ENCODE measurements at regions not wholly inside any gene's neighbourhood (a gene's known extent, or its start where the extent isn't known, plus 50 kb on each side); places are given as distances from the start of the nearest gene placed in this dataset.

- FAIRE-seq, result peak; percentile 54
- no peaks in the 10 kb centered on the region for H4K20me1 ChIP-seq (replicated peaks; ENCODE audit: control insufficient read depth, extremely low read depth, insufficient read depth, low read length)
- DNase-seq (ENCODE audit: low read depth, low spot score), result no peak
- H3K79me2 ChIP-seq (ENCODE audit: control insufficient read depth, insufficient read depth, low read length), result no peaks in the 10 kb centered on the region
- H3K9me1 ChIP-seq (replicated peaks; ENCODE audit: control insufficient read depth, extremely low read depth, insufficient read depth, low read length), result no peaks in the 10 kb centered on the region
- no peak overlapping the region for H3K4me3 ChIP-seq (replicated peaks in 1 of 3; ENCODE audit: insufficient read depth in 1 of 3, low read depth in 1 of 3, low read length in 3 of 3)
- H3K27ac ChIP-seq (ENCODE audit: insufficient read depth, low read depth, low read length), result no peak overlapping the region
- no peak for TF ChIP-seq FOS (IDR thresholded peaks at IDR 0.05; ENCODE audit: borderline replicate concordance, insufficient read depth, low read length)
- dilution Hi-C loops (cut with MboI; ENCODE audit: extremely low pct_ligation_motif_present, low sequenced_read_pairs), result no loop called here
- H3K4me2 ChIP-seq (ENCODE audit: insufficient read depth, low read length), result no peak overlapping the region
- no peak overlapping the region for H3K9ac ChIP-seq (replicated peaks; ENCODE audit: extremely low read depth, insufficient read depth, low read length)
- H3K4me1 ChIP-seq (ENCODE audit: control insufficient read depth, extremely low read depth, insufficient read depth, low read length), result no peaks in the 10 kb centered on the region
- H2AFZ ChIP-seq (ENCODE audit: low read depth, low read length), result no peak overlapping the region
- CTCF ChIA-PET, result no interaction called here
- POLR2A ChIA-PET, result no interaction called here
- no TSS peak for BruUV-seq (replicated peaks)
- no peaks in the 10 kb centered on the region for H3K36me3 ChIP-seq (ENCODE audit: control insufficient read depth in 2 of 2, extremely low read depth in 1 of 2, insufficient read depth in 2 of 2, low read length in 2 of 2)
- no peaks in the 10 kb centered on the region for H3K27me3 ChIP-seq (ENCODE audit: control insufficient read depth in 2 of 2, insufficient read depth in 2 of 2, low read length in 2 of 2)
- H3K9me3 ChIP-seq (replicated peaks; ENCODE audit: control insufficient read depth, insufficient read depth, low read length), result no peaks in the 10 kb centered on the region
- intact Hi-C loops (cut with micrococcal nuclease), result no loop called here
Measured at GRCh38 chr2:138307099-138307498, 194.5 kb upstream of the SPOPL start.

DNA sequence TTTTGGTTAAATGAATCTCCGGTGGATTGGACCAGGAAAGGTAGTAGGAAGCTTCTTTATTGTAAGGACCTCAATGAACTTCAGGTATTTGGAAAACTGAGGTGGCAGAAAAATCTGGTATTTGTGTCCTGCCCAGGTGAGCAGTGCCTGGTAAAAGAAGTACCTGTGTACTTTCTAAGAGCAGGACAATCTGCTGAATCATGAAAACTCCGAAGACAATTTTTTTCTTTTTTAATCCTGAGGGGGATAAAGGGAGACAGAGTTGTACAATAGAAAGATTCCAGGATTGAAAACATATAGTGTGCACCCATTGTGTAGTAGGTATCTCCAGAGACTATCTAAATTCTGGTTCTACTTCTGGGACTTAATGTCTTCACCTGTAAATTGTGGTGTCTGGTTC lies 191.8 kb upstream of the SPOPL start:
- CTCF ChIA-PET, result no interaction called here
- Histone ChIP-seq H3K36me3 (ENCODE audit: control insufficient read depth in 2 of 2, extremely low read depth in 1 of 2, insufficient read depth in 2 of 2, low read length in 2 of 2) (no peaks in the 10 kb centered on the region), H3K4me2 (ENCODE audit: insufficient read depth, low read length) (no peak overlapping the region), H2AFZ (ENCODE audit: low read depth, low read length) (no peak overlapping the region), H3K27ac (ENCODE audit: insufficient read depth, low read depth, low read length) (no peak overlapping the region), H3K9ac (replicated peaks; ENCODE audit: extremely low read depth, insufficient read depth, low read length) (no peak overlapping the region), H3K9me3 (replicated peaks; ENCODE audit: control insufficient read depth, insufficient read depth, low read length) (no peaks in the 10 kb centered on the region), H3K27me3 (ENCODE audit: control insufficient read depth in 2 of 2, insufficient read depth in 2 of 2, low read length in 2 of 2) (no peaks in the 10 kb centered on the region), H3K4me3 (replicated peaks in 1 of 3; ENCODE audit: insufficient read depth in 1 of 3, low read depth in 1 of 3, low read length in 3 of 3) (no peak overlapping the region), H4K20me1 (replicated peaks; ENCODE audit: control insufficient read depth, extremely low read depth, insufficient read depth, low read length) (no peaks in the 10 kb centered on the region), H3K4me1 (ENCODE audit: control insufficient read depth, extremely low read depth, insufficient read depth, low read length) (no peaks in the 10 kb centered on the region), H3K9me1 (replicated peaks; ENCODE audit: control insufficient read depth, extremely low read depth, insufficient read depth, low read length) (no peaks in the 10 kb centered on the region), H3K79me2 (ENCODE audit: control insufficient read depth, insufficient read depth, low read length) (no peaks in the 10 kb centered on the region)
- TF ChIP-seq FOS (IDR thresholded peaks at IDR 0.05; ENCODE audit: borderline replicate concordance, insufficient read depth, low read length) (no peak), GATA2 (IDR thresholded peaks at IDR 0.05; ENCODE audit: insufficient read depth, insufficient read length, low read depth, low read length) (no peak), JUN (IDR thresholded peaks at IDR 0.05; ENCODE audit: borderline replicate concordance, insufficient read depth, insufficient read length, low read depth) (no peak), POLR2AphosphoS5 (IDR thresholded peaks at IDR 0.05; ENCODE audit: insufficient read depth, low read depth, low read length) (no peak), MYC (IDR thresholded peaks at IDR 0.05; ENCODE audit: low read depth, low read length) (no peak), EZH2 (IDR thresholded peaks at IDR 0.05; ENCODE audit: borderline replicate concordance, low read depth, low read length, severe bottlenecking) (no peak), POLR2A (IDR thresholded peaks at IDR 0.05; ENCODE audit: low read depth, low read length) (no peak)
- TF ChIP-seq, protein P1, sequence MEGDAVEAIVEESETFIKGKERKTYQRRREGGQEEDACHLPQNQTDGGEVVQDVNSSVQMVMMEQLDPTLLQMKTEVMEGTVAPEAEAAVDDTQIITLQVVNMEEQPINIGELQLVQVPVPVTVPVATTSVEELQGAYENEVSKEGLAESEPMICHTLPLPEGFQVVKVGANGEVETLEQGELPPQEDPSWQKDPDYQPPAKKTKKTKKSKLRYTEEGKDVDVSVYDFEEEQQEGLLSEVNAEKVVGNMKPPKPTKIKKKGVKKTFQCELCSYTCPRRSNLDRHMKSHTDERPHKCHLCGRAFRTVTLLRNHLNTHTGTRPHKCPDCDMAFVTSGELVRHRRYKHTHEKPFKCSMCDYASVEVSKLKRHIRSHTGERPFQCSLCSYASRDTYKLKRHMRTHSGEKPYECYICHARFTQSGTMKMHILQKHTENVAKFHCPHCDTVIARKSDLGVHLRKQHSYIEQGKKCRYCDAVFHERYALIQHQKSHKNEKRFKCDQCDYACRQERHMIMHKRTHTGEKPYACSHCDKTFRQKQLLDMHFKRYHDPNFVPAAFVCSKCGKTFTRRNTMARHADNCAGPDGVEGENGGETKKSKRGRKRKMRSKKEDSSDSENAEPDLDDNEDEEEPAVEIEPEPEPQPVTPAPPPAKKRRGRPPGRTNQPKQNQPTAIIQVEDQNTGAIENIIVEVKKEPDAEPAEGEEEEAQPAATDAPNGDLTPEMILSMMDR (IDR thresholded peaks at IDR 0.05; ENCODE audit: extremely low read depth in 1 of 2, insufficient read depth in 1 of 2, low read depth in 1 of 2, low read length in 2 of 2), result no peak
- TF ChIP-seq, protein P2, sequence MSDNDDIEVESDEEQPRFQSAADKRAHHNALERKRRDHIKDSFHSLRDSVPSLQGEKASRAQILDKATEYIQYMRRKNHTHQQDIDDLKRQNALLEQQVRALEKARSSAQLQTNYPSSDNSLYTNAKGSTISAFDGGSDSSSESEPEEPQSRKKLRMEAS (IDR thresholded peaks at IDR 0.05; ENCODE audit: insufficient read depth, insufficient read length), result no peak
- intact Hi-C loops (cut with micrococcal nuclease) (no loop called here), dilution Hi-C loops (cut with MboI; ENCODE audit: extremely low pct_ligation_motif_present, low sequenced_read_pairs) (no loop called here)
- FAIRE-seq (no peak), DNase-seq (ENCODE audit: low read depth, low spot score) (no peak)
- BruUV-seq (replicated peaks), result no TSS peak
- POLR2A ChIA-PET, result no interaction called here

Measured in endothelial cell of umbilical vein (primary cell).